WTC11 (cell line): ENCODE measurements at regions not wholly inside any gene's neighbourhood (a gene's known extent, or its start where the extent isn't known, plus 50 kb on each side); places are given as distances from the start of the nearest gene placed in this dataset.

Experiments used
- ATAC-seq: fragments of 200-7000 bp; cut with Tn5 transposase; 2 replicates; pipeline ENCODE4 v1.10.0; 2021; ENCODE audit warnings: mild to moderate bottlenecking, moderate library complexity
- CTCF ChIA-PET: fragments of 300-600 bp; sonication (Branson Sonifier 250); formaldehyde crosslinking; loops from one replicate; lab custom pipeline; 2021; ENCODE audit warnings: antibody characterized with exemption; lab: Charles Lee
- POLR2A ChIA-PET: fragments of 350-600 bp; sonication (Branson Sonifier 250); formaldehyde crosslinking; loops from one replicate; lab custom pipeline; 2021; ENCODE audit warnings: antibody characterized with exemption; lab: Charles Lee
- DNase-seq: peaks from one replicate; pipeline ENCODE4 v3.0.0; 2021; ENCODE audit warnings: low spot score
- H3K27ac Mint-ChIP-seq: 2 replicates; pipeline ENCODE4 v1.8.0; 2021; ENCODE audit warnings: mixed read lengths
- H3K27me3 Mint-ChIP-seq: 2 replicates; pipeline ENCODE4 v1.8.0; 2021; ENCODE audit warnings: low read depth, mild to moderate bottlenecking, moderate library complexity, mixed read lengths
- H3K36me3 Mint-ChIP-seq: 2 replicates; pipeline ENCODE4 v1.8.0; 2021; ENCODE audit warnings: mixed read lengths
- H3K4me1 Mint-ChIP-seq: 2 replicates; pipeline ENCODE4 v1.8.0; 2022; ENCODE audit warnings: mixed read lengths
- H3K4me3 Mint-ChIP-seq: 2 replicates; pipeline ENCODE4 v1.8.0; 2021; ENCODE audit warnings: mild to moderate bottlenecking, moderate library complexity, mixed read lengths
- H3K9me3 Mint-ChIP-seq: 2 replicates; pipeline ENCODE4 v1.8.0; 2021; ENCODE audit warnings: mixed read lengths
- ARID4B ChIP-seq: sonication (generic); formaldehyde crosslinking; IDR thresholded peaks from 2 replicates; pipeline ENCODE4 v1.8.0; 2023; ENCODE audit warnings: missing genetic modification reagents, mild to moderate bottlenecking, borderline replicate concordance
- ATF1 ChIP-seq: sonication (generic); formaldehyde crosslinking; IDR thresholded peaks from 2 replicates; pipeline ENCODE4 v1.8.1; 2023; ENCODE audit warnings: mild to moderate bottlenecking, moderate library complexity, missing genetic modification reagents
- ATF3 ChIP-seq: sonication (generic); formaldehyde crosslinking; conservative IDR thresholded peaks from 2 replicates; pipeline ENCODE4 v1.8.1; 2022; ENCODE audit warnings: mild to moderate bottlenecking, missing genetic modification reagents
- CBFB ChIP-seq: sonication (generic); formaldehyde crosslinking; IDR thresholded peaks from 2 replicates; pipeline ENCODE4 v1.8.1; 2022; ENCODE audit warnings: mild to moderate bottlenecking, low read depth, missing genetic modification reagents
- ERG ChIP-seq: fragments of 250-450 bp; sonication (Bioruptor Pico); IDR thresholded peaks from 2 replicates; pipeline ENCODE4 v1.8.0; 2021; ENCODE audit warnings: mild to moderate bottlenecking
- FOXP1 ChIP-seq: sonication (generic); formaldehyde crosslinking; IDR thresholded peaks from 2 replicates; pipeline ENCODE4 v1.8.0; 2022; ENCODE audit warnings: missing genetic modification reagents, mild to moderate bottlenecking, moderate library complexity, borderline replicate concordance
- GABPB1 ChIP-seq: sonication (generic); formaldehyde crosslinking; IDR thresholded peaks from 2 replicates; pipeline ENCODE4 v1.8.1; 2023; ENCODE audit warnings: mild to moderate bottlenecking, missing genetic modification reagents
- IRF1 ChIP-seq: sonication (generic); formaldehyde crosslinking; IDR thresholded peaks from 2 replicates; pipeline ENCODE4 v1.8.0; 2023; ENCODE audit warnings: missing genetic modification reagents
- IRF2 ChIP-seq: sonication (generic); formaldehyde crosslinking; IDR thresholded peaks from 2 replicates; pipeline ENCODE4 v1.8.0; 2022; ENCODE audit warnings: low read depth, missing genetic modification reagents, borderline replicate concordance
- KAT7 ChIP-seq: sonication (generic); formaldehyde crosslinking; IDR thresholded peaks from 2 replicates; pipeline ENCODE4 v1.8.1; 2023; ENCODE audit warnings: missing genetic modification reagents, mild to moderate bottlenecking, borderline replicate concordance
- NFATC4 ChIP-seq: fragments of 250-450 bp; sonication (Bioruptor Pico); IDR thresholded peaks from 2 replicates; pipeline ENCODE4 v1.9.0; 2021; ENCODE audit warnings: mild to moderate bottlenecking
- NR2C2 ChIP-seq: sonication (generic); formaldehyde crosslinking; IDR thresholded peaks from 2 replicates; pipeline ENCODE4 v1.8.0; 2022; ENCODE audit warnings: mild to moderate bottlenecking, missing genetic modification reagents
- PREB ChIP-seq: sonication (generic); formaldehyde crosslinking; IDR thresholded peaks from 2 replicates; pipeline ENCODE4 v1.8.1; 2022; ENCODE audit warnings: mild to moderate bottlenecking, missing genetic modification reagents, moderate library complexity, borderline replicate concordance
- RORB ChIP-seq: fragments of 250-450 bp; sonication (Bioruptor Pico); IDR thresholded peaks from 2 replicates; pipeline ENCODE4 v1.9.0; 2021; ENCODE audit warnings: mild to moderate bottlenecking
- SMAD3 ChIP-seq: sonication (generic); formaldehyde crosslinking; IDR thresholded peaks from 2 replicates; pipeline ENCODE4 v1.8.0; 2022; ENCODE audit warnings: missing genetic modification reagents, mild to moderate bottlenecking, borderline replicate concordance
- TCF7 ChIP-seq: sonication (generic); formaldehyde crosslinking; IDR thresholded peaks from 2 replicates; pipeline ENCODE4 v1.8.0; 2022; ENCODE audit warnings: mild to moderate bottlenecking, low read depth, missing genetic modification reagents, moderate library complexity
- USF1 ChIP-seq: sonication (generic); formaldehyde crosslinking; IDR thresholded peaks from 2 replicates; pipeline ENCODE4 v1.8.0; 2022; ENCODE audit warnings: mild to moderate bottlenecking, missing genetic modification reagents
- ZNF232 ChIP-seq: sonication (generic); formaldehyde crosslinking; IDR thresholded peaks from 2 replicates; pipeline ENCODE4 v1.8.0; 2022; ENCODE audit warnings: mild to moderate bottlenecking, missing genetic modification reagents

GRCh38 chr15:92327033-92327432 lies 66.6 kb upstream of the ST8SIA2 start:
- Mint-ChIP-seq H3K27ac (no peak overlapping the region), H3K4me1 (0 out of 2 replicates have a peak, but pooled peaks cover 6% of the 10 kb centered on the region), H3K4me3 (no peak overlapping the region), H3K9me3 (peaks cover 5% of the 10 kb centered on the region), H3K27me3 (no peaks in the 10 kb centered on the region; the same call in 1 of the 2 replicates), H3K36me3 (no peaks in the 10 kb centered on the region)
- CTCF ChIA-PET = no interaction called here
- no peak for ATAC-seq
- POLR2A ChIA-PET = no interaction called here
- no peak for DNase-seq
- TF ChIP-seq CBFB (CRISPR knock-in tag) (no peak), IRF2 (CRISPR knock-in tag) (no peak), ATF3 (CRISPR knock-in tag) (no peak), FOXP1 (no peak), KAT7 (no peak), GABPB1 (CRISPR knock-in tag) (no peak), ARID4B (no peak), RORB (no peak), ERG (CRISPR knock-in tag) (no peak), ZNF232 (CRISPR knock-in tag) (no peak), NR2C2 (CRISPR knock-in tag) (no peak), ATF1 (CRISPR knock-in tag) (no peak), PREB (CRISPR knock-in tag) (no peak), IRF1 (CRISPR knock-in tag) (no peak), NFATC4 (CRISPR knock-in tag) (no peak), USF1 (CRISPR knock-in tag) (no peak), TCF7 (no peak)

- H3K27me3 Mint-ChIP-seq = no peaks in the 10 kb centered on the region; the same call in 1 of the 2 replicates
- CTCF ChIA-PET = interaction anchor here (0.9 kb wide), 1 partner anchor 63 kb away, joined by 3 read pairs; no protein-coding TSS in a partner anchor
- H3K9me3 Mint-ChIP-seq = peaks cover 10% of the 10 kb centered on the region
- 0 out of 2 replicates have a peak, but pooled peaks cover 6% of the 10 kb centered on the region for H3K4me1 Mint-ChIP-seq
- POLR2A ChIA-PET = no interaction called here
- no peak overlapping the region for H3K4me3 Mint-ChIP-seq
- no peak overlapping the region for H3K27ac Mint-ChIP-seq
- DNase-seq (no peak), ATAC-seq (no peak)
- H3K36me3 Mint-ChIP-seq = no peaks in the 10 kb centered on the region
- TF ChIP-seq SMAD3 (CRISPR knock-in tag) = no peak
Observed at GRCh38 chr15:92328207-92328606, 65.5 kb upstream of the ST8SIA2 start.
